PC-9 (cell line): ENCODE measurements at regions not wholly inside any gene's neighbourhood (a gene's known extent, or its start where the extent isn't known, plus 50 kb on each side); places are given as distances from the start of the nearest gene placed in this dataset.

Experiments
- BruUV-seq: library from RNA; stranded (reverse); fragments of 400-500 nt; replicated peaks from 2 replicates; lab custom pipeline; 2021; lab: Mats Ljungman, UMichigan
- CTCF ChIA-PET: fragments of 300-600 bp; sonication (Branson Sonifier 250); formaldehyde crosslinking; loops from one replicate; lab custom pipeline; 2022; ENCODE audit warnings: antibody characterized with exemption; lab: Charles Lee
- POLR2A ChIA-PET: fragments of 300-600 bp; sonication (Branson Sonifier 250); formaldehyde crosslinking; loops from one replicate; lab custom pipeline; 2022; ENCODE audit warnings: antibody characterized with exemption; ENCODE audit not compliant: unreplicated experiment; lab: Charles Lee
- DNase-seq, 2 experiments: peaks; one replicate each; pipeline versions ENCODE4 v3.0.0 to v3.0.0-alpha.2; 2015 to 2022; ENCODE audit warnings: mixed read lengths in 1 of 2
- H2AFZ ChIP-seq: fragments of 200-600 bp; sonication (generic); 2 replicates; pipeline ENCODE4 v1.8.1; 2017; ENCODE audit warnings: antibody characterized with exemption
- H3F3A ChIP-seq: fragments of 200-600 bp; sonication (generic); 2 replicates; pipeline ENCODE4 v1.8.1; 2017; ENCODE audit warnings: antibody characterized with exemption, mild to moderate bottlenecking, low read depth; ENCODE audit not compliant: insufficient read depth
- H3K27ac ChIP-seq: fragments of 200-600 bp; sonication (generic); 2 replicates; pipeline ENCODE4 v1.6.1; 2016; ENCODE audit warnings: mixed run types
- H3K27me3 ChIP-seq: fragments of 200-600 bp; sonication (generic); 2 replicates; pipeline ENCODE4 v1.6.1; 2016; ENCODE audit warnings: low read depth, mixed run types; ENCODE audit not compliant: insufficient read depth
- H3K36me3 ChIP-seq: fragments of 200-600 bp; sonication (generic); 2 replicates; pipeline ENCODE4 v1.6.1; 2016; ENCODE audit warnings: low read depth, mixed run types
- H3K4me1 ChIP-seq: fragments of 200-600 bp; sonication (generic); replicated peaks from 2 replicates; pipeline ENCODE4 v1.6.1; 2016; ENCODE audit warnings: mixed run types; ENCODE audit not compliant: insufficient read depth
- H3K4me2 ChIP-seq: fragments of 200-600 bp; sonication (generic); 2 replicates; pipeline ENCODE4 v1.6.1; 2017; ENCODE audit warnings: mixed run types
- H3K4me3 ChIP-seq: fragments of 200-600 bp; sonication (generic); 2 replicates; pipeline ENCODE4 v1.6.1; 2016; ENCODE audit warnings: mixed run types
- H3K79me2 ChIP-seq: fragments of 200-600 bp; sonication (generic); 2 replicates; pipeline ENCODE4 v1.6.1; 2017; ENCODE audit warnings: low read depth, mixed run types
- H3K9me2 ChIP-seq: fragments of 200-600 bp; sonication (generic); 2 replicates; pipeline ENCODE4 v1.8.1; 2017; ENCODE audit warnings: mild to moderate bottlenecking; ENCODE audit not compliant: insufficient read depth
- H3K9me3 ChIP-seq: fragments of 200-600 bp; sonication (generic); 2 replicates; pipeline ENCODE4 v1.8.1; 2016; ENCODE audit warnings: low read depth; ENCODE audit not compliant: insufficient read depth
- H4K20me1 ChIP-seq: fragments of 200-600 bp; sonication (generic); 2 replicates; pipeline ENCODE4 v1.8.1; 2017; ENCODE audit not compliant: insufficient read depth
- EZH2 ChIP-seq: fragments of 200-600 bp; sonication (generic); IDR thresholded peaks from 2 replicates; pipeline ENCODE4 v1.8.0; 2017; ENCODE audit warnings: antibody characterized with exemption, low read depth
- intact Hi-C: fragments of 100-400 bp; cut with micrococcal nuclease; formaldehyde crosslinking; loops from one replicate; pipeline ENCODE4 v1.10.0; 2022; ENCODE audit not compliant: unreplicated experiment
- TF ChIP-seq, protein P1 (sequence below): fragments of 200-600 bp; sonication (generic); conservative IDR thresholded peaks from 2 replicates; pipeline ENCODE4 v1.6.1; 2017; ENCODE audit warnings: mixed run types, antibody characterized with exemption, mild to moderate bottlenecking, moderate library complexity

DNA sequence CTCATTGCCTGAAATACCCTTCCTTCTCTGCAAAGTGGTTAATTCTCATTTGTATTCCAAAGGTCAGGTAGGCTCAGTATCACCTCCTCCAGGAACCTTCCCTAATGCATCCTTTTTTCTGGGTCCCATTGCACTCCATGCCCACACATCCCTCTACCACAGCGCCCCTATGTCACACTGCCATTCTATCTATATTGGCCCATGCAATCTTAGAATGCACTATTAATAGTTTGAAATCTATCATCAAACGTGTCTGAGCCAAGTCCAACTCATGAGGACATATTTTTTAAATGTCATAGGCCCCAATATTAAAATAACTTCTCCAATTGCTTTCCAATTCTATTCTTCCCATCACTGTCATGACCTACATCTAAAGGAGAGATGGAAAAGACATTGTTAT lies 495.1 kb downstream of the SOX6 start:
- CTCF ChIA-PET = no interaction called here
- H3K27me3 ChIP-seq = no peaks in the 10 kb centered on the region
- no peaks in the 10 kb centered on the region for H3K79me2 ChIP-seq
- H3K36me3 ChIP-seq = no peaks in the 10 kb centered on the region
- intact Hi-C loops = no loop called here
- H4K20me1 ChIP-seq = no peaks in the 10 kb centered on the region
- no TSS peak for BruUV-seq
- no peaks in the 10 kb centered on the region for H3F3A ChIP-seq
- H3K4me2 ChIP-seq = no peak overlapping the region
- H3K4me1 ChIP-seq = no peaks in the 10 kb centered on the region
- no peak overlapping the region for H3K4me3 ChIP-seq
- DNase-seq = no peak
- H3K9me2 ChIP-seq = no peaks in the 10 kb centered on the region
- H3K27ac ChIP-seq = no peak overlapping the region
- POLR2A ChIA-PET = interaction anchor here (0.5 kb wide), 1 partner anchor 186 kb away, joined by 3 read pairs; no protein-coding TSS in a partner anchor
- H2AFZ ChIP-seq = no peak overlapping the region
- TF ChIP-seq, protein P1, sequence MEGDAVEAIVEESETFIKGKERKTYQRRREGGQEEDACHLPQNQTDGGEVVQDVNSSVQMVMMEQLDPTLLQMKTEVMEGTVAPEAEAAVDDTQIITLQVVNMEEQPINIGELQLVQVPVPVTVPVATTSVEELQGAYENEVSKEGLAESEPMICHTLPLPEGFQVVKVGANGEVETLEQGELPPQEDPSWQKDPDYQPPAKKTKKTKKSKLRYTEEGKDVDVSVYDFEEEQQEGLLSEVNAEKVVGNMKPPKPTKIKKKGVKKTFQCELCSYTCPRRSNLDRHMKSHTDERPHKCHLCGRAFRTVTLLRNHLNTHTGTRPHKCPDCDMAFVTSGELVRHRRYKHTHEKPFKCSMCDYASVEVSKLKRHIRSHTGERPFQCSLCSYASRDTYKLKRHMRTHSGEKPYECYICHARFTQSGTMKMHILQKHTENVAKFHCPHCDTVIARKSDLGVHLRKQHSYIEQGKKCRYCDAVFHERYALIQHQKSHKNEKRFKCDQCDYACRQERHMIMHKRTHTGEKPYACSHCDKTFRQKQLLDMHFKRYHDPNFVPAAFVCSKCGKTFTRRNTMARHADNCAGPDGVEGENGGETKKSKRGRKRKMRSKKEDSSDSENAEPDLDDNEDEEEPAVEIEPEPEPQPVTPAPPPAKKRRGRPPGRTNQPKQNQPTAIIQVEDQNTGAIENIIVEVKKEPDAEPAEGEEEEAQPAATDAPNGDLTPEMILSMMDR = no peak
- TF ChIP-seq EZH2 = no peak
- no peaks in the 10 kb centered on the region for H3K9me3 ChIP-seq

DNA sequence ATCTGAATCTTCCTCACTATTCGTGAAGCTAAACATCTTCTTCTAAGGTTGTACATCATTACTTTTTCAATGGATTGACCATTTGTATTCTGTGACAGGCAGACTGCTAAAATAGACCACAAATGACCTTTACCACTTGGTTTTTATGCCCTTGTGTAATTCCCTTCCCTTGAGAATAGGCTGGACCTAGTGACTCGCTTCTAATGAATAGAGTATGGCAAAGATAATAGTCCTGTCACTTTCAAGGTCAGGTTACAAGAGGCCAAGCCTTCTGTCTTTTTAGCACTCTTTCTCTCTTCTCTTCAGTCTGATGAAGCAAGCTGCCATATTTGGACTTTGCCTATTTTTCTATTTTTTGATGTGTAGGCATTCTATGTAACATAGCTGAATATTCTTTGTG lies 492.9 kb downstream of the SOX6 start:
- TF ChIP-seq, protein P1 = no peak
- TF ChIP-seq EZH2 = no peak
- BruUV-seq = no TSS peak
- no peak for DNase-seq
- no peaks in the 10 kb centered on the region for H3F3A ChIP-seq
- CTCF ChIA-PET = no interaction called here
- no peaks in the 10 kb centered on the region for H3K27me3 ChIP-seq
- H3K27ac ChIP-seq = no peak overlapping the region
- H3K79me2 ChIP-seq = no peaks in the 10 kb centered on the region
- no peaks in the 10 kb centered on the region for H3K36me3 ChIP-seq
- H3K4me2 ChIP-seq = no peak overlapping the region
- H3K4me1 ChIP-seq = no peaks in the 10 kb centered on the region
- intact Hi-C loops = no loop called here
- H2AFZ ChIP-seq = no peak overlapping the region
- no peaks in the 10 kb centered on the region for H3K9me2 ChIP-seq
- no peaks in the 10 kb centered on the region for H4K20me1 ChIP-seq
- H3K4me3 ChIP-seq = no peak overlapping the region
- POLR2A ChIA-PET = no interaction called here
- H3K9me3 ChIP-seq = no peaks in the 10 kb centered on the region

DNA sequence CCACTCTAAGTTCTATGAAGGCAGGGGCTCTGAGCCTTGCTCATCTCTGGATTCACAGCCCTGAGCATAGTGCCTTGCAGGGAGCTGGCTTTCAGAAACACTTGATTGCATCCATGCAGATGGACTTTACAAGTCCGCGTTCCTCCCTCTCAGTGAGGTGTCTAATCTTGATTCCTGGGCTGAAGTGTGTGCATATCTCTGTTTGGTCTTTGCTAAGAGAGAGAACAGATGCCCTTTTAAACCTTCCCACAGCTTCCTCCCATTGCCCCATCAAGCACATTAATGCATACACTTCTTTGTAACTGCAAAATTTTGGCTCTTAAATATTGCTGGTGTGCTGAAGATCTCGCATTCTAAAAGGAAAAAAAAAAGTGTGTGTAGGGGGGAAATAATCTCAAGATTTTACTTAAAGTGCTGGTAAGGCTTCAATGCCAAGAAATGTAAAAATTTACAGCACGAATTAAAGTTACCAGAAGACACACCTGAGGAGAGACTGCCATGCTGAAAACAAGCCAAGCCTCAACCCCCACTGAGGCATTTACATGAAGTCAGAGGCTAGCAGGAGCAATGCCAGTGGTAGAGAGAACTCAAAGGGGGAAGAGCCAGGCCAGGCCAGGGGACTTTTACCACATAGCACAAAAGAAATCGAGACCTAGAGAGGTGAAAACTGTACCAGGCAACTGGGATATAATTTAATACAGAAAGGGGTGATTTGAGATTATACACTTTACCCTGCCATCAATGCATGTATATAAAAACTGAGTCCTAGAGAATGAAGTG lies 492.1 kb downstream of the SOX6 start:
- H3K27me3 ChIP-seq = no peaks in the 10 kb centered on the region
- H3K9me3 ChIP-seq = no peaks in the 10 kb centered on the region
- no peaks in the 10 kb centered on the region for H3K36me3 ChIP-seq
- BruUV-seq = no TSS peak
- H3K4me3 ChIP-seq = no peak overlapping the region
- CTCF ChIA-PET = no interaction called here
- POLR2A ChIA-PET = interaction anchor here (0.6 kb wide), 1 partner anchor 22 kb away, joined by 3 read pairs; no protein-coding TSS in a partner anchor
- H4K20me1 ChIP-seq = no peaks in the 10 kb centered on the region
- DNase-seq = no peak
- no peaks in the 10 kb centered on the region for H3K9me2 ChIP-seq
- no peak overlapping the region for H3K4me2 ChIP-seq
- H3F3A ChIP-seq = no peaks in the 10 kb centered on the region
- no peak overlapping the region for H3K27ac ChIP-seq
- no peaks in the 10 kb centered on the region for H3K4me1 ChIP-seq
- intact Hi-C loops = no loop called here
- TF ChIP-seq, protein P1 = no peak
- TF ChIP-seq EZH2 = no peak
- no peak overlapping the region for H2AFZ ChIP-seq
- no peaks in the 10 kb centered on the region for H3K79me2 ChIP-seq
